ENCODE measurements at regions not wholly inside any gene's neighbourhood (a gene's known extent, or its start where the extent isn't known, plus 50 kb on each side); places are given as distances from the start of the nearest gene placed in this dataset.

- H3K27ac Mint-ChIP-seq (ENCODE audit: unreplicated experiment): no peak overlapping the region
- TF ChIP-seq EZH2 (IDR thresholded peaks at IDR 0.05; ENCODE audit: insufficient read depth, low read length): no peak
- TF ChIP-seq, protein P1, sequence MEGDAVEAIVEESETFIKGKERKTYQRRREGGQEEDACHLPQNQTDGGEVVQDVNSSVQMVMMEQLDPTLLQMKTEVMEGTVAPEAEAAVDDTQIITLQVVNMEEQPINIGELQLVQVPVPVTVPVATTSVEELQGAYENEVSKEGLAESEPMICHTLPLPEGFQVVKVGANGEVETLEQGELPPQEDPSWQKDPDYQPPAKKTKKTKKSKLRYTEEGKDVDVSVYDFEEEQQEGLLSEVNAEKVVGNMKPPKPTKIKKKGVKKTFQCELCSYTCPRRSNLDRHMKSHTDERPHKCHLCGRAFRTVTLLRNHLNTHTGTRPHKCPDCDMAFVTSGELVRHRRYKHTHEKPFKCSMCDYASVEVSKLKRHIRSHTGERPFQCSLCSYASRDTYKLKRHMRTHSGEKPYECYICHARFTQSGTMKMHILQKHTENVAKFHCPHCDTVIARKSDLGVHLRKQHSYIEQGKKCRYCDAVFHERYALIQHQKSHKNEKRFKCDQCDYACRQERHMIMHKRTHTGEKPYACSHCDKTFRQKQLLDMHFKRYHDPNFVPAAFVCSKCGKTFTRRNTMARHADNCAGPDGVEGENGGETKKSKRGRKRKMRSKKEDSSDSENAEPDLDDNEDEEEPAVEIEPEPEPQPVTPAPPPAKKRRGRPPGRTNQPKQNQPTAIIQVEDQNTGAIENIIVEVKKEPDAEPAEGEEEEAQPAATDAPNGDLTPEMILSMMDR (IDR thresholded peaks at IDR 0.05; ENCODE audit: insufficient read depth, low read depth, low read length): no peak
- no peaks in the 10 kb centered on the region for H3K9me3 Mint-ChIP-seq (ENCODE audit: unreplicated experiment)
These were observed 190.6 kb downstream of the ACTRT1 start for GRCh38 chrX:127861611-127862010.

More at GRCh38 chrX:127861611-127862010, 190.6 kb downstream of the ACTRT1 start:
- Histone ChIP-seq H3K9me3 (ENCODE audit: insufficient read depth, low read depth, low read length) (no peaks in the 10 kb centered on the region), H3K27me3 (ENCODE audit: insufficient read depth, low read length) (no peaks in the 10 kb centered on the region), H3K79me2 (ENCODE audit: insufficient read depth, low read length) (no peaks in the 10 kb centered on the region), H3K4me3 (ENCODE audit: insufficient read depth, low read depth, low read length) (no peak overlapping the region), H3K4me2 (ENCODE audit: low read length) (no peak overlapping the region), H2AFZ (ENCODE audit: low read depth, low read length) (no peak overlapping the region), H3K27ac (ENCODE audit: low read depth, low read length) (no peak overlapping the region), H4K20me1 (ENCODE audit: insufficient read depth, low read length) (no peaks in the 10 kb centered on the region), H3K36me3 (ENCODE audit: insufficient read depth, low read length) (no peaks in the 10 kb centered on the region), H3K4me1 (ENCODE audit: insufficient read depth, low read length) (no peaks in the 10 kb centered on the region), H3K9ac (ENCODE audit: low read length) (no peak overlapping the region)
- DNase-seq (ENCODE audit: low read depth): no peak
- H3K27me3 Mint-ChIP-seq (ENCODE audit: low read depth, unreplicated experiment): no peaks in the 10 kb centered on the region
- FAIRE-seq: no peak
- no peaks in the 10 kb centered on the region for H3K4me1 Mint-ChIP-seq (ENCODE audit: low read depth, unreplicated experiment)
- no peak overlapping the region for H3K4me3 Mint-ChIP-seq (ENCODE audit: unreplicated experiment)
- H3K36me3 Mint-ChIP-seq (ENCODE audit: low read depth, unreplicated experiment): no peaks in the 10 kb centered on the region

Measured in astrocyte (in vitro differentiated cells and primary cell).